Cerebellar cortex (tissue), 1 donor: ENCODE measurements at regions not wholly inside any gene's neighbourhood (a gene's known extent, or its start where the extent isn't known, plus 50 kb on each side); places are given as distances from the start of the nearest gene placed in this dataset.

Experiments used
- DNase-seq: peaks from one replicate; pipeline ENCODE4 v3.0.0-alpha.2; 2015; ENCODE audit warnings: low spot score

DNA sequence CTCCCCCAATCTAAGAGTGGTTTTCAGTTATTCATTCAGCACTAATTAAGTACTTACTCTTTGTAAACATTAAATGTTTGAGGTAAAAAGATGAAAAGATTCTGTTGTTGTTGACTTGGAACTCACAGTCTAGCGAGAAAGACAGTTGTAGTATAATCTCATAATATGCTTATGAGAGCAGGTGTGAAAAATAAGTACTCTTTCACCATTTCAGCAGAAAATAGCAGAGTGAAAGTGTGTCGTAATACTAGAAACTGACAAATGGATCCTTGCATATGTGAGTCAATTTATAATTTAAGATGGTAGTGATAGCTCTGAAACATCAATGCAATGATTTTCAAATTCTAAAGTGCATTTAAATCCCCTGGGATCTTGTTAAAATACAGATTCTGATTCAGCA is 618.8 kb upstream of the CCDC54 start:
- DNase-seq = no peak

DNA sequence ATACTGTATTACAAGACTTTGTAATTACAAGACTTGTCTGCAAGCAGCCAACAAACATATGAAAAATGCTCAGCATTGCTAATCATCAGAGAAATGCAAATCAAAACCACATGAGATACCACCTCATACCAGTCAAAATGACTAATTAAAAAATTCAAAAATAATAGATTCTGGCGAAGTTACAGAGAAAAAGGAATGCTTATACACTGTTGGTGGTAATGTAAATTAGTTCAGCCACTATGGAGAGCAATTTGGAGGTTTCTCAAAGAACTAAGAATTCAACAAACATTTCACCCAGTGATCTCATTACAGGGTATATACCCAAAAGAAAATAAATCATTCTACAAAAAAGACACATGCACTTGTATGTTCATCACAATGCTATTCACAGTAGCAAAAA is 617.5 kb upstream of the CCDC54 start:
- no peak for DNase-seq

- DNase-seq = no peak
Measured at GRCh38 chr3:106765342-106765741, 611.9 kb upstream of the CCDC54 start.

DNA sequence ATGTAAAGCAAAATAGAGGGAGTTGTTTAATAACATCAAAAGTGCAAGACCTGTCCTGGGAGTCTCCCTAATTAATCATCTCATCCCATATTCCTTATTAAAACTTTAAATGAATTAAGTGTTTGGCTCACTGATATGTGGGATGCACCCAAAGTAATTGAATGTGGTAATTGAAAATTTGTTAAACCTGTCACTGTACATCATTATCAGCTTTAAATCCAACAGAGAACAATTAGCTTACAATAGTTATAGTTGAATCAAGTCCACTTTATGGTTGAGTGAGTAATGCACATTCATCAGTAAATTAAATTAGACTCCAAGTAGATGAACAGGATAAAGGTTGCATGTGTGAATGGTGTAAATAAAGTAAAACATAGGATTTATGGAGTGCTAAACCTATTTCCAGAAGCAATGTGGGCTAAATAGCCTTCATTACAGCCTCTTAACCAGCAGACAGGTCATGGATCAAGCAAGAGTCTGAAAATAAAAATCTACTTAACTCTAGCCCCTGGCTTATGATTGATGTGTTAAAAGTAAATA is 608.2 kb upstream of the CCDC54 start:
- DNase-seq = no peak

GRCh38 chr3:106773795-106774194 is 603.4 kb upstream of the CCDC54 start:
- no peak for DNase-seq

DNA sequence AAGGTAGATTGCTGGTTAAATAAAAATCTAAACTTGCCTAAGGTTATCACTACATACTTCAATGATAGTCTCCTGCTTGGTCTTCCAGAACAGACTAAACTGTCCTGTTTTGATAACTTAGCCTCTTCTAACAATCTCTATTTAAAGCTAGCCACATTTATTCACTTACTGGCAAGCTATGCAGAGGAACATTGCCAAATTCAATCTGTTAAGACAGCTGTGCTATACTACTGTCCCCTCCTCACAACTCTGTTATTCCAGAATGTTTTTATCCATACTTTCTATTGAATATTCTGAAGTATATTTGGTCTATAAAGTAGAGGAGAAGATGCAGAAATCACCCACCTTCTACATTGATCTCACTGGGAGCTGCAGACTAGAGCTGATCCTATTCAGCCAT is 594.0 kb upstream of the CCDC54 start:
- DNase-seq = no peak

DNA sequence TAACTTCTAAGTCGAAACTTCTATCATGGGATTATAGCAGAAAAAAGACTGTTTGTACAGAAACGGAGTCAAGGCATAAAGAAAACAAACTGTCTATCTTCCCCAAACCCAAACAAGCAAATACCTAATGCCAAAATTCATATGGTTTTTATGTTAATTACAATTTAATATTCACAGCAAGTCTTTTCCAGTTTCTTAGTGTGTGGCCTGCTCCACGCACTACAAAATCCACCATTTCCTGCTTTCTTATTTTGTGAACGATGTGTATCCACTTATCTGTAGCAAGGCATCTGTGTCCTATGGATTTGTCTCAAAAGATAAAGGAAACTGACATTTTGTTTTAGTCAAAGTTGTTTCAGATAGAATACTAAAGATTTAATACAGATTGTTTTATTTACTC is 588.0 kb upstream of the CCDC54 start:
- DNase-seq = no peak

DNA sequence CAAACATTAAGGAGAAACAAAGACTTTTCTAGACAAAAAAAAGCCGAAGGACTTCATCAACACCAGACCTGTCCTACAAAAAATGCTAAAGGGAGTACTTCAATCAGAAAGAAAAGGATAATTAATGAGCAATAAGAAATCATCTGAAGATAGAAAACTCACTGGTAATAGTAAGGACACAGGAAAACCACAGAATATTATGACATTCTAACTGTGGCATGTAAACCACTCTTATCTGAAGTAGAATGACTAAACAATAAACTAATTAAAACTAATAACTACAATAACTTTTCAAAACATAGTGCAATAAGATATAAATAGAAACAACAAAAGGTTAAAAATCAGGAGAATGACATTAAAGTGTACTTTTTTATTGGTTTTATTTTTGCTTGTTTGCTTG is 584.5 kb upstream of the CCDC54 start:
- no peak for DNase-seq

- DNase-seq = no peak
Measured at GRCh38 chr3:106794442-106794841, 582.8 kb upstream of the CCDC54 start.

- no peak for DNase-seq
Measured at GRCh38 chr3:106795553-106795952, 581.7 kb upstream of the CCDC54 start.

DNA sequence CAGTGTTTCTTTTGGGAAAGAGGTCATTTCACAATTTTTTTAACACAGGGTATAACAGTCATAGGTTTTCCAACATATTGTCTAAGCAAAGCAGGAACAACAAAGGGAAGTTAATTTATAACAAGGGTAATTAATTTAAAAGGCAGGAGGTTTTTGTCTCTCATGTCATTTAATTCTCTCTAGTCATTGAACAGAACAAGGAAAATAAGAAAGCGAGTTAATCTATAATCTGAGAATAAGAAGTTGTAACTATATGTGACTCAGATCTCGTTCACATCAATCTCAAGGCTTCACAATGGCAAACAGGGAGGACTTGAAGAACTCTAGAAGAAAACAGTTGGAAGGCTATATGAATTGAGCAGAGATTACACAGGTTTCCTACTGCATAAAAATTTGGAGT is 579.8 kb upstream of the CCDC54 start:
- DNase-seq = no peak

DNA sequence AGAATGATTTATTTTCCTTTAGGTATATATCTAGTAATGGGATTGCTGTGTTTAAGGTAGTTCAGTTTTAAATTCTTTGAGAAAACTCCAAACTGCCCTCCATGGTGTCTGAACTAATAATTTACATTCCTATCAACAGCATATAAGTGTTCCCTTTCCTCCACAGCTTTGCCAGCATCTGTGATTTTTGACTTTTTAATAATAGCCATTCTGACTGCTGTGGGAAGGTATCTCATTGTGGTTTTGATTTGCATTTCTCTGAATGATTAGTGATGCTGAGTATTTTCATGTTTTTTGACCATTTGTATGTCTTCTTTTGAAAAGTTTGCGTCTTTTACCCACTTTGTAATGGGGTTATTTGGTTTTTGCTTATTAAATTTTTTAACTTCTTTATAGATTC is 571.6 kb upstream of the CCDC54 start:
- no peak for DNase-seq

DNA sequence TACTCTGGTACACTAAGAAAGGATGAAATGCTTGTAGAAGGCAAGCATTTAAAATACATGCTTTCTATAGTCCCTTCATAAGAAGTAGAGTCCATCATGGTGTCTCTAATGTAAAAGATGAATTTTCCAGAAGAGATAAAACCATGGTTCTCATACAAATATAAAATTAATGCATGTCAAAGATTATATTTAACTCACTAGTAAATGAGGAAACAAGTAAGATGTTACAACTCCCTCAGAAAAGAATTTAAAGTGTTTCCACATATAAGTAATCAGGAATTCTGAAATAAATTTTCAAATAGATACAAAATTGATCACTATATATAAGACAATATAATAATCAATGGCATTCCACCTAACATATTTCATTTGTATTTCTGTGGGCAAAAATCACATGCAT is 570.3 kb upstream of the CCDC54 start:
- no peak for DNase-seq

DNA sequence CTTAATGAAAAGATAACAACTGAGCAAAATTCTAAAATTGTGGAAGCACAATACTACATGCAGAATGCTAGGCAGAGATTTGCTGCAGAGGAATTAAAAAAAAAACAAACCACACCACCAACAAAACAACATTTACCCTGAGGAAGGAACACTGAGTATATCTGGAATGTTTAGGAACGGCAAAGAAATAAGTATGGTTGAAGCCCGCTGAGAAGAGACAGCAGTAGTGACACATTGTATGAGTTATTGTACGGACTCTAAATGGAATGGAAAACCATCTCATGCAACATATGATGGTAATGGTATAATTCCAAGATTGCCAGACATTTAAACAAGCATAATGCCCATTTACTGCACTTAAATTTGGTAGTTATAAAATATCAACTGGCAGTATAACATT is 568.2 kb upstream of the CCDC54 start:
- no peak for DNase-seq

GRCh38 chr3:106809623-106810299 is 567.5 kb upstream of the CCDC54 start:
- DNase-seq = no peak

DNA sequence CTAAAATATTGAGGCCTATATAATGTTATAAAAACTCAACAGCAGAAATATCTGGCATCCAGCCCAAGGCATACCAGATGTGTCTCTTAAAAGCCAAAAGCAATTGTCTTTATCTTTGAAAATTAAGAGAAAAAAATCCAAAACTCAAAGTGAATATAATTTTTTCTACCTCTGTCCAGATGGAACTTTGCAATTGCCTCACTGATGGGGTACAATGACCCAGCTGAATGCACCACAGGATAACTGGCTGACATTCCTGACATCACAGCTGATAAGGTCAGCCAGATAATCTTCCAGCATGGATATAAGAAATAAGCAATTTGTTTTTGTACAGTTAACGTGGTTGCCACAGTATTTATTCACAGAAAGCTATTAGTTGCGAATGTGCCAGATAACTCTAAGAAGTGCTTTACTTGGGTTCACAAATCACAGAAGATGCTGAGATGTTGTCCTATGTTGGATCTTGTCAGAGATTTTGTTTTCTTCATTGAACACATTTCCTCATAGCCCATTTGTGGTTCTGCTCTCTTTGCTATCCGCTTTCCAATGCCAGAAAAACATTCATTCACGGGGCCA is 566.9 kb upstream of the CCDC54 start:
- no peak for DNase-seq

DNA sequence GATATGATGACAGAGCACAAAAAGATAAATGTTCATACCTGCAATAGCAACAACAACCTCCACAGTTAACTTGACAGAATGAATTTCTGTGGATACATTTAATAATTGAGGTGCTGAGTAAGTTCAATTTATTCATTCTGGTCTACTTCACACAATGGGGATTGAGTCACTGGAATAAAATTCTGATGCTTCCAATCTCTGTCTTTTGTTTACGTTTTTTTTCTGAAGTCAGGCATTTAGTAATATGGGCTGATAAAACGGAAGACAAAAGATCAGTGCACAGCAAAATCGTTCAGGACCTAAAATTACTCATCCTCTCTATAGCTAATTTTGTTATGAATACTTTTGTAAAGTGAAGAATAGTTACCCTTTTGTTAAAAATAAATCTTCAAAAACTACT is 565.9 kb upstream of the CCDC54 start:
- no peak for DNase-seq

- no peak for DNase-seq
Measured at GRCh38 chr3:106813742-106814141, 563.5 kb upstream of the CCDC54 start.

- DNase-seq = no peak
Measured at GRCh38 chr3:106814231-106814630, 563.0 kb upstream of the CCDC54 start.

DNA sequence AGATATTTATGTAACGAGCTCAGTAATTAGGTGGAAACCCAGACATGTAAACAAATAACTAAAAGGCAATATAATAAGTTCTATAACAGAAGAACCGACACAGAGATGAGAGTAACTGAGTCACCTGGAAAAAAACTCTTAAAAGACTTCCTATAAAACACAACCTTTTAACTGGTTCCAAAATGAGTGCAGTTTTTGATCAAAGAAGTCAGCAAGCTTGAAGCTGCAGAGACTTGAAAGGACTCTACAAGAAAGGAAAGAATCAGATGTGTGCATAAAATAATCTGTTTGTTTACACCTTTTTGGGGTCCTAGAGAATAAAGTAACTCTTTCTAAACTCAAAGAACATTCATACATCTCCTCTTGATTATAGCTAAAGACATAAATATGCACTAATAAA is 560.4 kb upstream of the CCDC54 start:
- no peak for DNase-seq

- DNase-seq = no peak
Measured at GRCh38 chr3:106817706-106818105, 559.5 kb upstream of the CCDC54 start.

- DNase-seq = peak; percentile 56
Measured at GRCh38 chr3:106819440-106819839, 557.8 kb upstream of the CCDC54 start.

- DNase-seq = no peak
Measured at GRCh38 chr3:106820726-106821362, 556.4 kb upstream of the CCDC54 start.

DNA sequence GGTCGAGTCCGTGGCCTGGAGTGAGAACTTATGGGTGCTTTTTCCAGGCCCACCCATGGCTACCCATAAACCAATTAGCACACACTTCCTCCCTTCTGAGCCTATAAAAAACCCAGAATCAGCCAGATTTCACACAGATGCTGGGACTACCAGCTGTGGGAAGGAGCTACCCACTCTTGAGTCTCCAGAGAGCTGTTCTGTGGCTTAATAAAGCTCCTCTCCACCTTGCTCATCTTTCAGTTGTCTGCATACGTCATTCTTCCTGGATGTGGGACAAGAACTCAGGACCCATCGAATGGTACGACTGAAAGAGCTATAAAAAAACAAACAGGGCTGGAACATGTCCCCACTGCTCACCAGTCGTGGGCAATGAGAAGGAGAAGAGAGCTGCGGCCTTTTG is 555.4 kb upstream of the CCDC54 start:
- DNase-seq = no peak
